Neuronal stem cell (in vitro differentiated cells): ENCODE measurements at regions not wholly inside any gene's neighbourhood (a gene's known extent, or its start where the extent isn't known, plus 50 kb on each side); places are given as distances from the start of the nearest gene placed in this dataset.

Experiments
- DNase-seq: peaks from one replicate; pipeline ENCODE4 v3.0.0-alpha.2; 2013; ENCODE audit warnings: low spot score
- H2AFZ ChIP-seq: one replicate; pipeline ENCODE4 v1.6.1; 2013; ENCODE audit warnings: mild to moderate bottlenecking, low read length, inconsistent platforms
- H2AK5ac ChIP-seq: 2 replicates; pipeline ENCODE4 v1.6.1; 2013; ENCODE audit warnings: low read depth, mild to moderate bottlenecking, inconsistent platforms, low read length, moderate library complexity, mixed read lengths
- H2BK120ac ChIP-seq: 2 replicates; pipeline ENCODE4 v1.6.1; 2013; ENCODE audit warnings: low read depth, mild to moderate bottlenecking, inconsistent platforms, low read length, moderate library complexity, mixed read lengths
- H2BK12ac ChIP-seq: one replicate; pipeline ENCODE4 v1.6.1; 2013; ENCODE audit warnings: low read length, inconsistent platforms
- H2BK15ac ChIP-seq: 2 replicates; pipeline ENCODE4 v1.6.1; 2013; ENCODE audit warnings: mild to moderate bottlenecking, low read length, inconsistent platforms, mixed read lengths
- H2BK5ac ChIP-seq: one replicate; pipeline ENCODE4 v1.6.1; 2013; ENCODE audit warnings: inconsistent platforms, mild to moderate bottlenecking, low read length, moderate library complexity
- H3K14ac ChIP-seq: one replicate; pipeline ENCODE4 v1.6.1; 2013; ENCODE audit warnings: low read length, inconsistent platforms
- H3K18ac ChIP-seq: 2 replicates; pipeline ENCODE4 v1.6.1; 2013; ENCODE audit warnings: low read length, inconsistent platforms
- H3K23ac ChIP-seq: 2 replicates; pipeline ENCODE4 v1.6.1; 2013; ENCODE audit warnings: low read depth, mild to moderate bottlenecking, mixed read lengths, low read length, inconsistent platforms; ENCODE audit not compliant: poor library complexity
- H3K27ac ChIP-seq: replicated peaks from 3 replicates; pipeline ENCODE4 v1.5.1; 2013; ENCODE audit warnings: low read length, inconsistent platforms
- H3K27me3 ChIP-seq, 3 experiments: 2 replicates each; pipeline ENCODE4 v1.6.1; 2013; ENCODE audit warnings: low read length in 3 of 3, mild to moderate bottlenecking in 2 of 3, inconsistent platforms in 1 of 3, low read depth in 1 of 3, mixed read lengths in 1 of 3, moderate library complexity in 1 of 3; ENCODE audit not compliant: control insufficient read depth in 3 of 3, insufficient read depth in 3 of 3
- H3K36me3 ChIP-seq, 2 donors: replicated peaks in 1 of 2; 2 replicates each; pipeline ENCODE4 v1.6.1; 2013; ENCODE audit warnings: low read length in 2 of 2; ENCODE audit not compliant: control insufficient read depth in 2 of 2, insufficient read depth in 2 of 2
- H3K4ac ChIP-seq: 2 replicates; pipeline ENCODE4 v1.6.1; 2013; ENCODE audit warnings: inconsistent platforms, mild to moderate bottlenecking, low read length, moderate library complexity
- H3K4me1 ChIP-seq, 2 donors: 1 replicate in 1 of 2; 2 replicates in 1 of 2; pipeline ENCODE4 v1.6.1; 2013; ENCODE audit warnings: low read length in 2 of 2, low read depth in 1 of 2; ENCODE audit not compliant: control insufficient read depth in 2 of 2, insufficient read depth in 1 of 2
- H3K4me2 ChIP-seq: one replicate; pipeline ENCODE4 v1.6.1; 2013; ENCODE audit warnings: mild to moderate bottlenecking, low read length, inconsistent platforms; ENCODE audit not compliant: insufficient read depth, poor library complexity, severe bottlenecking
- H3K4me3 ChIP-seq, 2 donors: 2 replicates each; pipeline ENCODE4 v1.5.1; 2013; ENCODE audit warnings: low read length in 2 of 2, mild to moderate bottlenecking in 2 of 2, inconsistent platforms in 1 of 2, moderate library complexity in 1 of 2
- H3K79me1 ChIP-seq: one replicate; pipeline ENCODE4 v1.6.1; 2013; ENCODE audit warnings: low read depth, mild to moderate bottlenecking, inconsistent platforms, low read length, moderate library complexity
- H3K9ac ChIP-seq: one replicate; pipeline ENCODE4 v1.6.1; 2013; ENCODE audit warnings: mild to moderate bottlenecking, low read depth, low read length, inconsistent platforms; ENCODE audit not compliant: poor library complexity
- H3K9me3 ChIP-seq, 2 donors: replicated peaks in 1 of 2; 2 replicates each; pipeline versions ENCODE3 to v1.6.1; 2013; ENCODE audit warnings: low read length in 2 of 2, mild to moderate bottlenecking in 2 of 2, inconsistent platforms in 1 of 2, low read depth in 1 of 2, mixed read lengths in 1 of 2, moderate library complexity in 1 of 2; ENCODE audit not compliant: control insufficient read depth in 2 of 2, insufficient read depth in 1 of 2
- H4K8ac ChIP-seq: one replicate; pipeline ENCODE4 v1.6.1; 2013; ENCODE audit warnings: low read depth, mild to moderate bottlenecking, inconsistent platforms, low read length, moderate library complexity
- H4K91ac ChIP-seq: one replicate; pipeline ENCODE4 v1.6.1; 2013; ENCODE audit warnings: low read length, low read depth, mild to moderate bottlenecking, inconsistent platforms; ENCODE audit not compliant: poor library complexity
- WGBS, 2 donors: extraction: QIAGEN DNeasy Blood & Tissue Kit; methylation state at CpG; one replicate each; pipeline ENCODE4 v1.1.7; 2013; ENCODE audit warnings: missing lambda C conversion rate in 2 of 2, mixed read lengths in 1 of 2; ENCODE audit not compliant: insufficient read length in 2 of 2, insufficient replicate concordance in 1 of 2; ENCODE audit errors: extremely low coverage in 2 of 2; 5-methylcytosine and 5-hydroxymethylcytosine counted together

DNA sequence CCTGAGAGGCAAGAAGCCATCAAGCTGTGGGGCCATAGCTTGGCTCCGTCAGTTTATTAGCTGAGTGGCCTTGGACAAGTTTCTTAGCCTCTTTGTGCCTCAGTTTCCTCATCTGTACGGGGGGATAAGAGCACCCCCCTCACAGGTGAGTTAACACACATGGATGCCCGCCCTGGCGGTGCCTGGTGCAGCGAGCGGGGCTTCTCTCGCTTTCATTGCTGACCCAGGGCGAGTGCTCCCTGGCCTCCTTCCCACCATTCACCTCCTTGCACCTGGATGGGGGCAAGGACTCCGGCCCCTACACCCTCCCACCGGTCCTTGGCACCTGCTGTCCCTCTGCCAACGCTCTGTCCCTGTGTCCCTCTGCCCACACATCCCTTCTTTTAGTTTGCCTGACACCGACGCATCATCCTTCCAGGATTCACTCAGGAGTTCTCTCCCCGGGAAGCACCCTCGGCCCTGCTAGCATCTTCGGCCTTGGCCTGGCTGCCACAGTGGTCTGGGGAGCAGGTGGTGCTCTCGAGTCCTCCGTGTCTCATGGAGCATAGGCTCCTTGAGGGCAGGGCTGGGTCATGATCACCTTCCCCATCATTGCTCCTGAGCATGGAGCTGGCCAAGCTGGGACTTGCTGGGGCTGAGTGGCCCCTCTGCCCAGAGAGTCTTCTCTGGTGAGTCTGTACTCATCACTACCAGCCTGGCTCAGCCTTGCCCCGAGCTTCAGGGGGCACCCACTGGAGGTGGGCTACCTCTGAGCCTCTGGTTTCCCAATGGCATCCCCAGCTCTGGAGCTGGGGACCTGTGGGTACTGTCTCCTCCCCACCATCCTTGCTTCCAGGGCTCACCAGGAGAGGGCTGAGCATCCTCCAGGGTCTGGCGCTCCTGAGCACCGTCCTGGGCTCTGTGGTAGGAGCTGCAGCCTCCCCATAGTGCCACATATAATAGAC, 53.8 kb upstream of the SORCS2 start:
- H3K14ac ChIP-seq = no peak overlapping the region
- H3K36me3 ChIP-seq = no peaks in the 10 kb centered on the region
- no peak overlapping the region for H4K91ac ChIP-seq
- no peak overlapping the region for H3K4me3 ChIP-seq
- no peak overlapping the region for H3K4me2 ChIP-seq
- H2AFZ ChIP-seq = no peak overlapping the region
- H2BK12ac ChIP-seq = no peak overlapping the region
- H3K27me3 ChIP-seq = no peaks in the 10 kb centered on the region
- H3K23ac ChIP-seq = no peak overlapping the region
- no peak for DNase-seq
- peaks cover 0 to 5% of the 10 kb centered on the region in 2 donors for H3K4me1 ChIP-seq
- H3K79me1 ChIP-seq = no peaks in the 10 kb centered on the region
- H2BK15ac ChIP-seq = peak overlapping the region; percentile 34
- peak overlapping the region; percentile 66 for H2AK5ac ChIP-seq
- H3K9ac ChIP-seq = peak overlapping the region; percentile 26
- H2BK5ac ChIP-seq = no peak overlapping the region
- H2BK120ac ChIP-seq = no peak overlapping the region
- H3K18ac ChIP-seq = peak overlapping the region; percentile 20
- no peak overlapping the region for H3K4ac ChIP-seq
- WGBS, 2 donors = no CpG with 5 or more reads among the region's 21 CpGs
- H4K8ac ChIP-seq = no peak overlapping the region
- no peaks in the 10 kb centered on the region for H3K9me3 ChIP-seq
- H3K27ac ChIP-seq = no peak overlapping the region

DNA sequence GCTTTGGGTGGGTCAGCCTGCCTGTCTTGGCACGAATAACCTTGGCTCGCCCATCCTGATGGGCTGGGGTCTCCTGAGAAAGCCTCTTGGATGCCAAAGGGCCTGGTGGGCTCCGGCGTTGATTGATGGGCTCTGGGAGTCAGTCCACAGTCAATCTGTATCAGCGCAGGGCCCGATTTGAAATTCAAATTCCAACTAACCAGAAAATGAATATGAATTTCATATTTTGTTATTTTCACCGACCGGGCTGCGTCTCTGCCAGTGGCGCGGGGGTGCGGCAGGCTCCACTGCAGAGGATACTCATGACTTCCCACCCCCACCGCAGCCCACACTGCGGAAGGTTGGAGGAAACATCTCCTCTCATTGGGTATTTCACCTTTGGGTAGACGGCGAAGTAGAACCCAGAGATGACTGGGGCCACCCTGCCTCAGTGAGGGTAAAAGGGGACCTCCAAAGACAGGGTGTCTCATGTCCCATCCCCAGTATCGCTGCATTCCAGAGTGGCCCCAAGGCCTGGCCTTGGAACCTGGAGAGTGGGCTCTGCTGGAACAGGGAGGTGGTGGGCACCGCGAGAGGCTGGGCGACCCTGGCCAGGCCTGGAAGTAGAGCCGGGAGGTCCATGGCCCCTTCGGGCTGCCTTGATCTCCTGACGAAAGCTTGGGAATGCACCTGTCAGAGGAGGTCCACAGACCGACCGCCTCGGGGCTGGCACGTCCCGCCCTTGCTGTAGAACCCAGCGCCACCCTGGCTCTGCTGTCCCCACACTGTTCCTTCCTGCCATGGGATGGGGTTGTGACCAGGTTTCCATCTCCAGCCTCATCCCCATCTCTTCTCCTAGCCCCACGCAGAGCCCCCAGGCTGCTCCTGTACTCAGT, 54.8 kb upstream of the SORCS2 start:
- H3K36me3 ChIP-seq = no peaks in the 10 kb centered on the region
- H3K4me3 ChIP-seq = no peak overlapping the region
- peak overlapping the region; percentile 18 for H2BK15ac ChIP-seq
- H3K14ac ChIP-seq = no peak overlapping the region
- peak overlapping the region; percentile 40 for H2BK120ac ChIP-seq
- WGBS, 2 donors = no CpG with 5 or more reads among the region's 30 CpGs
- H3K27ac ChIP-seq = no peak overlapping the region
- no peaks in the 10 kb centered on the region for H3K79me1 ChIP-seq
- peak overlapping the region; percentile 29 for H3K18ac ChIP-seq
- no peaks in the 10 kb centered on the region for H3K27me3 ChIP-seq
- H3K9me3 ChIP-seq = peaks cover 0 to 5% of the 10 kb centered on the region in 2 donors
- peak overlapping the region; percentile 19 for H2BK5ac ChIP-seq
- no peak overlapping the region for H3K4me2 ChIP-seq
- no peak overlapping the region for H3K4ac ChIP-seq
- H3K9ac ChIP-seq = no peak overlapping the region
- peak overlapping the region; percentile 47 for H2AK5ac ChIP-seq
- no peak overlapping the region for H2BK12ac ChIP-seq
- no peak overlapping the region for H2AFZ ChIP-seq
- H4K8ac ChIP-seq = no peak overlapping the region
- peaks cover 0 to 5% of the 10 kb centered on the region in 2 donors for H3K4me1 ChIP-seq
- H3K23ac ChIP-seq = no peak overlapping the region
- DNase-seq = no peak
- H4K91ac ChIP-seq = no peak overlapping the region

DNA sequence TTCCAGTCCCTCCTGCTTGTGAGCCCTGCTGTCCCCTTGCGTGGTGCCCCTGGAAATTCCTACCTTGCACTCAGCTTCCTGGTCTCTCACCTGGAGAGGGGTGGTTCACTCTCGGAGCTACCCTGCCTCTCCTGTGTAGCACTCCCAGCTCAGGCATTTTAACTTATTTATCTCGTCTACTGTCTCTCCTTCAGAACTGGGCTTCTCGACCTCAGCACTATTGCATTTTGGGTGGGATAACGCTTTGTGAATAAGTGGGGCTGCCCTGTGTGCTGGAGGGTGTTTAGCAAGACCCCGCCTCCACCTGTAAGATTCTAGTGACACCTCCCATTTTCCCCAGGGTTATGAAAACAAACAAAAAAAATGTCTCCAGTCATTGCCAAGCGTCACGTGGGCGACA, 56.0 kb upstream of the SORCS2 start:
- Histone ChIP-seq H3K79me1 (no peaks in the 10 kb centered on the region), H3K4me2 (no peak overlapping the region), H4K8ac (no peak overlapping the region), H2BK15ac (no peak overlapping the region), H3K4me3 (no peak overlapping the region), H3K4me1 (peaks cover 2 to 5% of the 10 kb centered on the region in 2 donors), H2AFZ (no peak overlapping the region), H3K4ac (no peak overlapping the region), H3K18ac (peak overlapping the region; percentile 1), H3K14ac (no peak overlapping the region), H2BK120ac (no peak overlapping the region), H2BK12ac (no peak overlapping the region), H3K9me3 (peaks cover 0 to 10% of the 10 kb centered on the region in 2 donors), H2BK5ac (no peak overlapping the region), H3K36me3 (no peaks in the 10 kb centered on the region), H4K91ac (no peak overlapping the region), H3K27me3 (peaks cover 0 to 3% (median 0%) of the 10 kb centered on the region in 3 experiments), H2AK5ac (no peak overlapping the region), H3K27ac (no peak overlapping the region), H3K23ac (no peak overlapping the region), H3K9ac (no peak overlapping the region)
- WGBS, 2 donors = no CpG with 5 or more reads among the region's 9 CpGs
- no peak for DNase-seq

DNA sequence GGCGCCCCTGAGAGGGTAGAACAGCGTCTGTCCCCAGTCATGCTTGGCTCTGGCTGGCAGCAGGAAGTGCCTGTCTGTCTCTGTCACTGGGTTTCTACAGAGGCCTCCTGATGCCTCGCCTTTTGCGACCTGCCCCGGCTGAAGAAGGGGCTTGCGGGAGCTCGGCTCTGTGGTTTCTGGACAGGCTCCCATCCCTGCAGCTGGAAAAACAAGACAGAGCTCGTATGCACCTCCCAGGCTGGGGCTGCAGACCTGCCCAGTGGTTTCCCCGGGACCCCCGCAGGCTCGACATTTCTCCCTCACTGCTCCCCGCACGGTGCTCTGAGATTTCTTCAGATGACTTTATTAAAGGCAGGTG, 57.0 kb upstream of the SORCS2 start:
- H2BK15ac ChIP-seq = no peak overlapping the region
- H3K4ac ChIP-seq = no peak overlapping the region
- no peak overlapping the region for H3K23ac ChIP-seq
- no peak overlapping the region for H3K4me3 ChIP-seq
- no CpG with 5 or more reads among the region's 13 CpGs for WGBS, 2 donors
- peak overlapping the region; percentile 82 for H2AK5ac ChIP-seq
- peaks cover 0 to 12% of the 10 kb centered on the region in 2 donors for H3K9me3 ChIP-seq
- no peak overlapping the region for H3K27ac ChIP-seq
- H3K79me1 ChIP-seq = no peaks in the 10 kb centered on the region
- no peak overlapping the region for H2BK5ac ChIP-seq
- H2BK120ac ChIP-seq = no peak overlapping the region
- no peaks in the 10 kb centered on the region for H3K36me3 ChIP-seq
- H4K91ac ChIP-seq = peak overlapping the region; percentile 40
- peaks cover 0 to 5% (median 0%) of the 10 kb centered on the region in 3 experiments for H3K27me3 ChIP-seq
- H4K8ac ChIP-seq = peak overlapping the region; percentile 94
- no peak overlapping the region for H3K14ac ChIP-seq
- no peak for DNase-seq
- H2AFZ ChIP-seq = no peak overlapping the region
- peak overlapping the region; percentile 71 for H3K18ac ChIP-seq
- no peak overlapping the region for H3K4me2 ChIP-seq
- H3K9ac ChIP-seq = no peak overlapping the region
- H3K4me1 ChIP-seq = peaks cover 4 to 5% of the 10 kb centered on the region in 2 donors
- peak overlapping the region; percentile 25 for H2BK12ac ChIP-seq
